NB4 (cell line): ENCODE measurements at regions not wholly inside any gene's neighbourhood (a gene's known extent, or its start where the extent isn't known, plus 50 kb on each side); places are given as distances from the start of the nearest gene placed in this dataset.

Source experiments
- MYC ChIP-seq: IDR thresholded peaks from 2 replicates; pipeline ENCODE4 v1.6.1; 2011; ENCODE audit warnings: low read depth, low read length
- POLR2A ChIP-seq: IDR thresholded peaks from 2 replicates; pipeline ENCODE4 v1.6.1; 2011; ENCODE audit warnings: mild to moderate bottlenecking; ENCODE audit not compliant: insufficient read length; ENCODE audit errors: extremely low read depth
- TF ChIP-seq, protein P1 (sequence below): IDR thresholded peaks from one replicate; pipeline ENCODE4 v1.5.1; 2012; ENCODE audit warnings: low read depth, low read length

DNA sequence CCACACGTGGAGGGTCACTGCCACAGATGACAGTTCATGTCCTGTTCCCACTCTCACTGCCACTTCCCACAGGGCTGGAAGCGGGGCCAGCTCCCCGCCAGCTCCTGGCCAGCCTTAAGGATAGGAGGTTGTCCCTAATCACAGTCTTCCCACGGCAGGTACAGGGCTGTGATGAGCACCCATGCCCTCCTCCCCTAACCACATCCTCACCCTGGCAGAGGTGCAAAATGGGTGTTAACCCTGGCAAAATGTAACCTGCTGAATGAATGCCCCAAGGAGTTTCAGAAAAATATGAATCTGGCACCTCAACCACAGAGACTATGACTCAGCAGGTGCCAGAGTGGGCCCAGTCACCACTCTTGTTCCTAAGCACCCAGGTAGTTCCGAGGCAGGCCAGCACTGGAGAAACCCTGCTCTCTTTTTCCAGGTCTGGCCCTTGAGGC, 185.1 kb upstream of the TPM1 start:
- TF ChIP-seq, protein P1, sequence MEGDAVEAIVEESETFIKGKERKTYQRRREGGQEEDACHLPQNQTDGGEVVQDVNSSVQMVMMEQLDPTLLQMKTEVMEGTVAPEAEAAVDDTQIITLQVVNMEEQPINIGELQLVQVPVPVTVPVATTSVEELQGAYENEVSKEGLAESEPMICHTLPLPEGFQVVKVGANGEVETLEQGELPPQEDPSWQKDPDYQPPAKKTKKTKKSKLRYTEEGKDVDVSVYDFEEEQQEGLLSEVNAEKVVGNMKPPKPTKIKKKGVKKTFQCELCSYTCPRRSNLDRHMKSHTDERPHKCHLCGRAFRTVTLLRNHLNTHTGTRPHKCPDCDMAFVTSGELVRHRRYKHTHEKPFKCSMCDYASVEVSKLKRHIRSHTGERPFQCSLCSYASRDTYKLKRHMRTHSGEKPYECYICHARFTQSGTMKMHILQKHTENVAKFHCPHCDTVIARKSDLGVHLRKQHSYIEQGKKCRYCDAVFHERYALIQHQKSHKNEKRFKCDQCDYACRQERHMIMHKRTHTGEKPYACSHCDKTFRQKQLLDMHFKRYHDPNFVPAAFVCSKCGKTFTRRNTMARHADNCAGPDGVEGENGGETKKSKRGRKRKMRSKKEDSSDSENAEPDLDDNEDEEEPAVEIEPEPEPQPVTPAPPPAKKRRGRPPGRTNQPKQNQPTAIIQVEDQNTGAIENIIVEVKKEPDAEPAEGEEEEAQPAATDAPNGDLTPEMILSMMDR: no peak
- TF ChIP-seq MYC (no peak), POLR2A (no peak)
